Stimulated activated CD4-positive, alpha-beta T cell treated with anti-CD3 and anti-CD28 coated beads, Interleukin-4, amount 100 ng/mL, for 4 hours (primary cell): ENCODE measurements at regions not wholly inside any gene's neighbourhood (a gene's known extent, or its start where the extent isn't known, plus 50 kb on each side); places are given as distances from the start of the nearest gene placed in this dataset.

ENCODE experiments used
- DNase-seq, 2 experiments: peaks; one replicate each; pipeline ENCODE4 v3.0.0-alpha.2; 2020

DNA sequence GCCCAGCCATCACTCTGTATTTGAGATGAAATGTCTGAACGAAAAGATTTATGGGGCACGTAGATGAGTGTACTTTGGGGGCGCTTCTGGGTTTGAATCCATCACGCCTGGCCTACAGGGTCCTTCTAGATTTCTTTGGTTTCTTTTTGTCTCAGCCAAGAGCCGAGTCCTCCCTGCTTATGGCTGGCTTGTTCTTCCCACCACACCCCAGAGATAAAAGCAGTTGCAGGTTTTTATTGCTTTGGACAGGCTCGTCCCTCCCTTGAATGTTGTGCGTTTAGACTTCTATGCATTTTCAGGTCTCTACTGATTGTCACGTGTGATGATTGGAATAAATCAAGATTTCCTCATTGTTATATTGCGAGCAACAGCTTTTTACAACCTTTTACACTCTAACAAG lies 104.8 kb upstream of the CHRNA7 start:
- DNase-seq: no peak

DNA sequence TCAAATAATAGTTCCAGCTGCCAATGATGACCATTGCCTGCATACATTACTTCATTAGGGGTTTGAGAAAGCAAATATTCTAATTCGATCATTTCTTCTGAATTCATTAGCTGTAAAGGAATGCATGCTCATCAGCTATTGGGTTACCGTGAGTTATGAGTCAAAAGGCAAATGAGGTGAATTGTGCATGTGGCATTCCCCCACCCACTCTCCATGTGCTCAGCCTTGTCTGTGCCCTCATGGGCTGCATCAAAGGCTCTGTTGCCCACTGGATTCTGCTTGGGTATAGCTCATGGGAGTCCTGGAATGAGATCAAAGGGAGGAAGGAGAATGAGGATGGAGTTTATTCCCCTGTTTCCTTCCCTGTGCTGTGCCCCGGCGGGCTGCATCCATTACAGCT lies 99.3 kb upstream of the CHRNA7 start:
- DNase-seq: peak; percentile 29 to 39

DNA sequence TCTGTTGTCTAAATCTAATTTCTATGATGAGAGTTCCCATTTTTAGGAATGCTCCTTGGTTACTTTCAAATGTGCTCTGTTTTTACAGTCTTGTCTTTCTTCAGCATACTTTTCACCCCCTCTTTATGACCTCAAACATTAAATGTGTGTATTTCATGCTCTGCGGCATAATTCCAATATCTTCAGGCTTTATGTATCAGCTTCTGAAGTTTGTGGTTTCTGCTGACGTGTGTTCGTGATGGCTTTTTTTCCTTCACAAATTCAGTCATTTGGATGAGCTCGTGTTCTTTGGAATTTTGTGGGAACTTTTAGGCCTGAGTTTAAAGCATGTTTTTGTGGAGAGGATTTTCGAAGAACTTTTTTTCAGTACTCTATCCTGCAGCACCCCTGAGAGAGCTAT lies 97.7 kb upstream of the CHRNA7 start:
- DNase-seq: no peak

DNA sequence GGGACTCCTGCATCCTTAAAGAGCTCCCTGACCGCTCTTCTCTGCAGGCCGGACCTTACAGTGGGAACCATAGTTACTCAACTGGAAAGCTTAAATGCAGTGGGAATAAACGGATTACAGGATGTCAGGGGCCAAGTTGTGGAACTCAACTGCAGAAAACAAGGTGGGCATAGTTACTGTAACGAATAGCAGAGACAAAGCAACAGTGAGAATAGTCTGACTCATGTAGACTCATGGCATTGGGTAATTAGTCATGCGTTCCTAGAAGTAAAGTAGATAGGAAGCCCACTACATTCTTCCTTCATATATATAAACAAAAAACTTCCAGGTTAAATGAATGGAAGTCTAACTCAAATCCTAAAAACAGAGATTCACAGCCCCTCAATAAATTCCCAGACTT lies 95.5 kb upstream of the CHRNA7 start:
- no peak for DNase-seq

DNA sequence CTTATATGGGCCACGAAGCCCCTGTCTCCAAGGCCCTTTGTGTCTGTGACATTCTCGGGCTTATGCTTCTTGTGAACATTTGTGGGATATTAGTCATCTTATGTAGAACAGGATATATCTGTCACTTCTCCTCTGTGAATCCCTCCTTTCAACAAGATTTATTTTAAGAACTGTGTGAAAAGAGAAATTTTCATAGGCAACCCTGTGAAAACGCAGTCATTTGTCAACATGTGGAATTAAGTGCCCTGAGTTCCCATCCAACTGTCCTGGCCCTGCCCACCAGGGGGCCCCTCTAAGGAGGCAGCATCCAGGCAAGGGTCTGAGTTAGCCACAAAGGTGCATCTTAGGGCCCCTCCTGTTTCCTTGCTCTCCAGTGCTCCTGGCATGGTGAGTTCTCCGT lies 76.8 kb upstream of the CHRNA7 start:
- DNase-seq: no peak

DNA sequence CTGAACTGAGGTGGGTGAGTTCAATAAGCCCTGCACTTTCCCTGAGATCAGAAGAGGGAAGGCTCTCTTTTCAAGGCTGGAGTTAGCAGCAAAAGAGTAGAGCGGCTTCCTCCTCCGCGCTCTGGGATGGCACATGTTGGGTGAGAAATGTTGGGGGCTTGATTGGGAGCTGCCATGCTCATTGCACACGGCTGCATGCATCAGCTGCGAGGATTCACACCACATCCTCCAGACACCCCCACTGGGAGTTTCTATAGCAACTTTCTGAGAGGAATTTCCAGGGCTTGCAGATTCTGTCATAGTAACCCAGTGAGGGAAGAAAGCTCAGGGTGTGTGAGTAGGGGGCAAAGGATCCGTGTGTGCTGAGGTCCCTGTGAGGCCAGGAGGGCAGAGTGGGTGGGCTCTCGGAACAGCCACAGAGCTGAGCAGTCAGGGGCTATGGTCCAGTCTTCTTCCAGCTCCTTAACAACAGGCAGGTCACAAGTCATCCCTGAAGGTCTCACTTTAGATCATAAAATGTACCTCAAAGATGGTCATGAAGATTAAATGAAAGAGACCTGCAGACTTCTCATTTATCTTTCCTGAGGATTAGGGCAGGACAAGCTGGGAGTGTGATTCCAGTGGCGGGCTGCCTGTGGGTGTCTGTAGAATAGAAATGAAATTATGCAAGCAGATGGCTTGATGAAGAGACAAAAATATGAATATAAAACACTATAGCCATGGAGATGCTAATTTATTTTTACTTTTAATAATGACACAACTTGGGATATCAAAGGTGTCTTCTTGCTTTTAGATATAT lies 75.7 kb upstream of the CHRNA7 start:
- DNase-seq: no peak

DNA sequence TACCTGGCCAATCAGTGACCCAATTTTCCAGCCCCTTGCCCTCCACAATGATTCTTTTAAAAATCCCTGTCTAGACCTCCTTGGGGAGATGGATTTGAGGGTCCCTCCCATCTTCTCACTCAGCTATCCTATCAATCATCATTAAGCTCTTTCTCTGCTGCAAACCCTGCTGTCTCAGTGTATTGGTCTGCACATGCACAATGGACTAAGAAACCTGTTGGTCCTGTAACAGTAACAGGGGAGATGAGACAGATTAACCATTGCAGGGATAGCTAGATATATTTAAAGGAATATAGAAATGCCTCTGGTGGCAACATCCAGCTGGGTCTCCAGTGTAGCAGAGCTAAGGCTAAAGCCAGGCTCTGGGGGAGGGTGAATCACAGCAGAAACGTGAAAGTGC lies 74.6 kb upstream of the CHRNA7 start:
- no peak for DNase-seq

DNA sequence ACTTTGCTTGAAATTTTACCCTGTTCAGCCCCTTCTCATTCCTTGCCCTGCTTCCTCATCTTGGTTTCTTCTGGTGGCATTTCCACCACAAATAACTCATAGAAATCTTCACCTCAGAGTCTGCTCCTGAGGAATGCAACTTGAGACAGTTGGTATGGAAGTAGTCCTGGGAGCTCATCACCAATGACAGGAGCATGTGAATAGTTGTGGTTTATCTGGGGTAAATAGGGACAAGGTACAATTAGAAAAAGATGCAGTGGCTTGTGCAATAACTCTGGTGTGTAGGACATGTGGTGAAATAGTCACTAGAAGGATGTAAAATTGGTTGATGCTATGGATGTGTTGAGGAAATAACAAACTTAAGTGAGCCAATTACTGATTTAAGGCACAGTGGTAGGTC lies 72.7 kb upstream of the CHRNA7 start:
- DNase-seq: no peak

DNA sequence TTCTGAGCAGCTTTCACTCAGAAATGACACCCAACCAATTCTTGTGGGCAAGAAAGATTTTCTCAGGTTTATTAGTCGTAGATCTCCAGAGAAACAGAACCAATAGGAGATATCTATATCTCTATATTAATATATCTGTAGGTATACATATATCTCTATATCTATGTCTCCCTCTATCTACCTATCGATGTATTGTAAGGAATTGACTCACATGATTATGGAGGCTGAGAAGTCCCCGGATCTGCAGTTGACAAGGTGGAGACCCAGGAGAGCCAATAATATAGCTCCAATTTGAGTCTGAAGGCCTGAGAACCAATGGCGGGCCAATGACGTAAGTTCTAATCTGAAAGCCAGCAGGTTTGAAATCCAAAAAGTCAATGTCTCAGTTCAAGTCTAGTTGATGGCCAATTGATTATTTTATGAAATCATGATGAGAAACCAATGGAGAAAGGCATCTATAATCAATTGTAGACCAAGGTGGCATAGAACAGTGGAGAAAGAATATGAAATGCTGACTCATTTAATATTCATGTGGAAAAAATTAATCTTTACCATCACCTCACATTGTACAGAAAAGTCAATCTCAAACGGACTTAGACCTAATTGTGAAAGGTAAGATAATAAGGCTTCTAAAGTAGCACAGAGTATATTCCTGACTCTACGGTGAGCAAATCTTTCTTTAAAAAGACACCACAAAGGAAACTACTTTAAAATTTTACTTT lies 65.6 kb upstream of the CHRNA7 start:
- no peak for DNase-seq

DNA sequence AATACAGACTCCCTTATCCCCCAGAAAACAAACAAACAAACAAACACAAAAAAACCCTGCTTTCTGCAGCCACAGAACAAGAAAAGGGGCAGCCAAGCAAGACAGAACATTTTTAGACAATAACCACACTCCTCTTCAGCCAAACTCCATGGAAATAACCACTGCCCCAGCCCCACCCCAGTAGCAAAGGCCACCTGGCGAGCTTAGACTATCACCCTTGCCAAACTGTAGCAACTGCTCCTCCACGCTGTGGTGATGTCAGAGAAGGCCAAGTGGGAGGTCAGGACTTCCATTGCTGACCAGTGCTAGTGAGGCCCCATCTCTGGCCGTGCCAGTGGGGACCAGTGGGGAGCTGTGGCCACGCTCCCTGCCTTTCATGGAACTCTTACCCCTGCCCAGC lies 60.3 kb upstream of the CHRNA7 start:
- DNase-seq: no peak

DNA sequence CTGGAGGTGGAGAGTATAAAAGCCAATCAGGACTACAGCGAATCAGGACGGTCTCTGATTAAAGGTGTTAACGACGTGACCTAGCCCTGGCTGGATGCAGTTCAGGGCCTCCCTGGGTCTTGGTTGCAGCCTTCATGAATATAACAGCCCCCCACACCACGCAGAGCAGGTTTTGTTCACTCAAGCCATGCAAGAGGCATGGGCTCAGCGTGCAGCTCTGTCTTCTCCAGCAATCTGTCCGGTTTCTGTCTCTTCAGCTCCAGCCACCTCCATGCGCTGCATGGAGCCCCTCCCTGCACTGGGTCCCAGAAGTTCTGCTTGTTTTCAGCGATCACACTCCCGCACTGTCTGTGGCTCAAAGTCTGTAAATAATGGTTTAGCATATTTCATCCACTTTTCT lies 57.1 kb upstream of the CHRNA7 start:
- DNase-seq: no peak

DNA sequence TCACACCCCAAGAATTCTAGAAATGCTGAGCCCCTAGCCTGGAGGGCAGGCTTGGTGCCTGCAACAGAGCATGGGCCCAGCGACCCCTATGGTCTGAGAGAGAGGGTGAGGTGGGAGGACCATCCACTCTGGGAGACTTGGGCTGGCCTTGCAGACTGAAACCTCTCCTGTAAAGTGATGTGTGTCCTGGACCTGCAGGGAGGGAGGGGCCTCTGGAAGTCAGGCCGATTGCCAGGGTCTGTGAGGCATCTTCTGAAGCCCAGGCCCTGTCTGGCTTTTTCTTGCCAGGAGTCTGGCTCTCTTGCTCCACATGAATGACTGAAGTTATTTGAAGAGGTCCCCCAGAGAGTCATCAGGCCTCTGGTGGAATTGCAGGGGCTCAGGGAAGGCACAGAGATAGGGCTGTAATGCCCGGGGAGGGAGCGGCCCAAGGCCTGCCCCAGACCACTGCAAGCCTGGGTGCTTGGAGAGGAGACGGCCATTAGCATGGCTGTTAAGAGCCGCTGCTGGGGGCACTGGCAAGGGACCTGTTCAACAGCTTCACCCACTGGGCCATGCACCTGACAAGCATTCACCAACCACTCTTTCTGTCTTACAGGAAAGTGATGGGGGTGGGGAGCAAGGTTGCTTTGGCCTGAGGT lies 56.0 kb upstream of the CHRNA7 start:
- no peak for DNase-seq

DNA sequence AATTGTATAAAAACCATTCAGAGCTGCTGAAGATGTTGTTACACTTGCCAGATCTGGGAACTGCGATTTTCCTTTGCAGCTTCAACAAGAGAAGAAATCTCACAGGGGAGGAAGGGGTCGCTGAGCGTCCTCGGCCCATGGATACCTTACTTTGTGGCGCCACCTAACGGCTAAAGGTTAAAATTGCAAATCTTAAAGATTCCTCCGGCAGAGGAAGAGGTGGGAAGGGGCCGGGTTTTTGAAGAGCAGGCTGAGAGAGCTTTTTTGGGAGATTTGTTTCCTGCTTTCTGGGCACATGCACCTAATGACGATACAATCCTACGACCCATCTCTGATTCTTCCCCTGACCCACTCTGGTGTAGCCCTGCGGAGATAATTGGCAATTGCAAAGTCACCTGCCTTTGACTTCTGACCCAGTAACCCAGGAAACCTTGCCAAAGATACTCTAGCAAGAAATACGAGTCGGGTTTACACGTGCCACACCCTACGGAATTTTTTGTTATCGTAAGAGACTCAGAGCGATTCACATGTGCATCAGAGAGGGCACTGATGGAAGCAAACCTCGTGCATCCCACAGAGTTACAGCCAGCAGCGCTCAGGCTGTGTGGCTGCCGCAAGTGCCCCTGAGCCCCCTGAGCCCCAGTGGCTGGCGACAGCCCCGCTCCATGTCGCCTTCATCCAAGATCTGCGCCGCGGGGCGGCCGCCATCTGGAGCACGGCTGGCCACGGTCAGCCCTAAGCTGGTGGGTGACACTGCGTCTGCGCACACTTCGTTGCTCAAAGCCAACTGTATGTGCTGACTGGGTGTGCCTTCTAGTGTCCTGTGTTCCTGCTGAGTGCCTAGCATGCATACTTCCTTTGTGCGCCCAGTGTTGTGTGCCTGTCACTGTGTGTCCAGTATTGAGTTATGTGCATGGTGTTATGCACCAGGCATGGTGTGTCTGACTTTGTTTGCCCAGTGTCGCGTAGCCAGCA lies 55.2 kb upstream of the CHRNA7 start:
- DNase-seq: peak in 1 of 2 experiments; percentile 8

DNA sequence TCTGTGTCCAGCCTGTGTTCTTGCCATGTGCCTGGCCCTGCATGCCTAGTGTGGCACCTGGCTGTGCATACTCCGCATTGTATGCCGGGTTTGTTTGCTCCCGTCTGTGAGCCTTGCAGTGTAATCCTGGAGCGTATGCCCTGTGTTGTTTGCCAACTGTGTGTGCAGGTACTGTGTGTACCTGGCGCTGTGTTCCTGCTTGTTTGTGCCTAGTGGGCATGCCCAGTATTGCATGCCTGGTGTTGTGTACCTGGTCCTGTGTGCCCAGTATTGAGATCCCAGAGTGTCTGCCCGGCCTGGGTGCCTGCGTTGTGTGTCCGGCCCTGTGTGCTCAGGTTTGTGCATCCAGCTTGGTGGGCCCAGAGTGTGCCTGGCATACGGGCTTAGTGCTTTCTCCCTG lies 54.5 kb upstream of the CHRNA7 start:
- DNase-seq: no peak

DNA sequence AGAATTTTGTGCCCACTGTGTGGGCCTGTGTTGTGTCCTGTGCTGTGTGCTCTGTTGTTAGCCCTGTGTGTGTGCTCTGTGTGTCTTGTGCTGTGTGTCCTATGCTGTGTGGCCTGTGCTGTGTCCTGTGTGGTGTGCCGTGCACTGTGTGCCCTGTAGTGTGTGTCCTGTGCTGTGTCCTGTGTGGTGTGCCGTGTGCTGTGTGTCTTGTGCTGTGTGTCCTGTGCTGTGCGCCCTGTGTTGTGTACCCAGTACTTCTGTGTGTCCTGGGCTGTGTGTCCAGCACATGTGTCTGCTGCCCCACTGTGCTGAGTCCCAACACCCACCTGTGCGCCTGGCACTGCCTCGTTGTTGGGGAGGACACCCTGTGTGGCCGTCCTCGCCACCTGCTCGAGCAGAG lies 53.2 kb upstream of the CHRNA7 start:
- no peak for DNase-seq

DNA sequence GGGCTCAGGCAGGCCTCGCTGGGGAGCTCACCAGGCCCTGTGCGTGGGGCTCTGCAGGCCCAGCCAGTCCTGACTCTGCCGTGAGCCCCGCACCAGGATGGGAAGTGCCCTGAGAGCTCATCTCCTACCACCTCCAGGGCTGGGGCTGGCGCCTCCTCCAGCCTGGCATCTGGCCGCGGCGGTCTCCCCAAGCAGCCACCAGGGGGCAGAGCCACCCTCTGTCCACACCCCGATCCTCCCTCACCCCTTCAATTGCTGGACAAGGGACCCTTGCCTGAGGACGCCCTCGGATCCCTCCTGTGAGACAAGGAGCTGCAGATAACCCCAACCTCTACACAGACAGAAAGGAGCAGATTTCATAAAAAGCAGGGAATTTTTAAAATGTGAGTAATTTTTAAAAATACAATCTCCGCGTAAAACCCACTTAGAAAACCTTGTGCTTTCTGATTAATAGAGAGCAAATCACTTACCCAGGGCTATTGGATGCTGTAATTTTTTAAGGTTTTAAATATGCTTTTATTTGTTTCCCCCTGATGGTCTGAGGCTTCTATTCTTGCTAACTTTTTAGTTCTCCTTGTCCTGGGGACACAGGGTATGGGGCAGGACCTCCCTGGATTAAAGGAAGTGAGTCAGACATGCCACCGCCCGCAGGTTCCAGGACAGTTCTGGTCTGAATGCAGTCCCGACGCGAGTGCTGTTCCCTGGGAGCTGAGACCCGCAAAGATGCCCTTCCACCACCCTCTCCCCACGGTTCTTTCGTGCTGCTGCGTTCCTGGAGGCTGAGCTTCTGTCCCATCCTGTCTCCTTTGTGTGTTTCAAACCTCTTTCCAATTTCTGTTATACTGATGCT lies 52.3 kb upstream of the CHRNA7 start:
- peak; percentile 32 to 56 for DNase-seq
